ENCODE measurements at regions not wholly inside any gene's neighbourhood (a gene's known extent, or its start where the extent isn't known, plus 50 kb on each side); places are given as distances from the start of the nearest gene placed in this dataset.

GRCh38 chr13:67772807-67773453 is 542.8 kb upstream of the PCDH9 start:
- TF ChIP-seq ZNF512 (tag; IDR thresholded peaks at IDR 0.05), result no peak
- TF ChIP-seq ZNF212 (CRISPR knock-in tag; IDR thresholded peaks at IDR 0.05), result no peak
- no peak for TF ChIP-seq POLR2G (IDR thresholded peaks at IDR 0.05; ENCODE audit: low read depth, low read length)
- no peak for TF ChIP-seq KDM4B (IDR thresholded peaks at IDR 0.05; ENCODE audit: borderline replicate concordance in 2 of 2, low read depth in 1 of 2)
- no peak for TF ChIP-seq SMAD3 (CRISPR knock-in tag; conservative IDR thresholded peaks at IDR 0.05)
- TF ChIP-seq NR2F6 (CRISPR knock-in tag; IDR thresholded peaks at IDR 0.05), result no peak

Measured in K562 (cell line).